CD4-positive, alpha-beta T cell (primary cell): ENCODE measurements at regions not wholly inside any gene's neighbourhood (a gene's known extent, or its start where the extent isn't known, plus 50 kb on each side); places are given as distances from the start of the nearest gene placed in this dataset.

Source experiments
- ATAC-seq: fragments of 200-7000 bp; cut with Tn5 transposase; one replicate; pipeline ENCODE4 v1.10.0; 2022; ENCODE audit warnings: mild to moderate bottlenecking; ENCODE audit not compliant: poor library complexity
- CTCF ChIA-PET: fragments of 350-600 bp; sonication (Branson Sonifier 250); formaldehyde crosslinking; loops from one replicate; lab custom pipeline; 2021; ENCODE audit warnings: antibody characterized with exemption, inconsistent platforms; lab: Charles Lee
- POLR2A ChIA-PET: fragments of 350-600 bp; sonication (Branson Sonifier 250); formaldehyde crosslinking; loops from one replicate; lab custom pipeline; 2021; ENCODE audit warnings: antibody characterized with exemption, inconsistent platforms; lab: Charles Lee
- DNase-seq, 14 experiments: peaks; one replicate each; pipeline ENCODE4 v3.0.0-alpha.2; 2013 to 2020; ENCODE audit warnings: mixed read lengths in 2 of 14
- H3K27ac ChIP-seq, 2 donors: one replicate each; pipeline versions ENCODE4 v1.5.1 to v1.7.0; 2013; ENCODE audit warnings: low read length in 2 of 2, low read depth in 1 of 2, mild to moderate bottlenecking in 1 of 2
- H3K27me3 ChIP-seq, 2 experiments: 1 replicate in 1 of 2; 2 replicates in 1 of 2; pipeline versions ENCODE4 v1.6.1 to v1.7.0; 2013; ENCODE audit warnings: low read length in 2 of 2, control low read depth in 1 of 2, mild to moderate bottlenecking in 1 of 2, moderate library complexity in 1 of 2; ENCODE audit not compliant: insufficient read depth in 2 of 2, control insufficient read depth in 1 of 2
- H3K36me3 ChIP-seq: one replicate; pipeline ENCODE4 v1.6.1; 2013; ENCODE audit warnings: low read length, control low read depth; ENCODE audit not compliant: insufficient read depth
- H3K4me1 ChIP-seq: one replicate; pipeline ENCODE4 v1.6.1; 2013; ENCODE audit warnings: low read length, control low read depth; ENCODE audit not compliant: insufficient read depth
- H3K4me3 ChIP-seq: one replicate; pipeline ENCODE4 v1.5.1; 2013; ENCODE audit warnings: mild to moderate bottlenecking, low read length, moderate library complexity
- H3K9me3 ChIP-seq, 2 experiments: 1 replicate in 1 of 2; 2 replicates in 1 of 2; pipeline versions ENCODE4 v1.6.1 to v1.7.0; 2013; ENCODE audit warnings: low read length in 2 of 2, mild to moderate bottlenecking in 2 of 2, control low read depth in 1 of 2, moderate library complexity in 1 of 2; ENCODE audit not compliant: control insufficient read depth in 1 of 2, insufficient read depth in 1 of 2
- H3K27ac Mint-ChIP-seq: one replicate; pipeline ENCODE4 v1.8.0; 2020; ENCODE audit warnings: mixed read lengths
- H3K27me3 Mint-ChIP-seq: one replicate; pipeline ENCODE4 v1.8.0; 2021; ENCODE audit warnings: mixed read lengths
- H3K36me3 Mint-ChIP-seq: one replicate; pipeline ENCODE4 v1.8.0; 2021; ENCODE audit warnings: low read depth, mixed read lengths
- H3K4me1 Mint-ChIP-seq: one replicate; pipeline ENCODE4 v1.8.0; 2021; ENCODE audit warnings: low read depth, mixed read lengths
- H3K4me3 Mint-ChIP-seq: one replicate; pipeline ENCODE4 v1.8.0; 2020; ENCODE audit warnings: mild to moderate bottlenecking, mixed read lengths
- H3K9me3 Mint-ChIP-seq: one replicate; pipeline ENCODE4 v1.8.0; 2020; ENCODE audit warnings: mixed read lengths
- CTCF ChIP-seq: fragments of 200-600 bp; IDR thresholded peaks from one replicate; pipeline ENCODE4 v1.8.0; 2022; ENCODE audit warnings: antibody characterized with exemption, mild to moderate bottlenecking
- intact Hi-C, 2 experiments: fragments of 100-400 bp; cut with DNase I in 1 of 2; cut with micrococcal nuclease in 1 of 2; formaldehyde crosslinking; loops; one replicate each; pipeline versions ENCODE4 v1.15.1 to v1.9.0; 2023 to 2025; cut with DNase I, micrococcal nuclease

- Histone ChIP-seq H3K27me3 (no peaks in the 10 kb centered on the region), H3K4me1 (no peaks in the 10 kb centered on the region), H3K36me3 (no peaks in the 10 kb centered on the region), H3K27ac (no peak overlapping the region), H3K4me3 (no peak overlapping the region), H3K9me3 (no peaks in the 10 kb centered on the region)
- CTCF ChIA-PET: no interaction called here
- H3K4me1 Mint-ChIP-seq: no peaks in the 10 kb centered on the region
- no peak overlapping the region for H3K4me3 Mint-ChIP-seq
- no peak for DNase-seq
- POLR2A ChIA-PET: no interaction called here
- H3K27ac Mint-ChIP-seq: no peak overlapping the region
- H3K36me3 Mint-ChIP-seq: no peaks in the 10 kb centered on the region
- intact Hi-C loops: no loop called here
- TF ChIP-seq CTCF: no peak
- no peaks in the 10 kb centered on the region for H3K27me3 Mint-ChIP-seq
- no peak for ATAC-seq
- H3K9me3 Mint-ChIP-seq: no peaks in the 10 kb centered on the region
These were observed 87.7 kb upstream of the PITRM1 start for GRCh38 chr10:3260066-3260834.

- no peak for ATAC-seq
- POLR2A ChIA-PET: no interaction called here
- H3K36me3 Mint-ChIP-seq: no peaks in the 10 kb centered on the region
- no peaks in the 10 kb centered on the region for H3K27me3 Mint-ChIP-seq
- Histone ChIP-seq H3K36me3 (no peaks in the 10 kb centered on the region), H3K27me3 (no peaks in the 10 kb centered on the region), H3K9me3 (no peaks in the 10 kb centered on the region), H3K4me3 (no peak overlapping the region), H3K27ac (no peak overlapping the region), H3K4me1 (no peaks in the 10 kb centered on the region)
- no peak overlapping the region for H3K27ac Mint-ChIP-seq
- H3K4me3 Mint-ChIP-seq: no peak overlapping the region
- TF ChIP-seq CTCF: no peak
- intact Hi-C loops: no loop called here
- no peaks in the 10 kb centered on the region for H3K9me3 Mint-ChIP-seq
- DNase-seq: no peak
- CTCF ChIA-PET: no interaction called here
- H3K4me1 Mint-ChIP-seq: no peaks in the 10 kb centered on the region
These were observed 86.9 kb upstream of the PITRM1 start for GRCh38 chr10:3259499-3259898.

GRCh38 chr10:3258394-3258793 is 85.8 kb upstream of the PITRM1 start:
- no peak overlapping the region for H3K4me3 ChIP-seq
- DNase-seq (no peak), ATAC-seq (no peak)
- H3K4me1 ChIP-seq: no peaks in the 10 kb centered on the region
- ChIA-PET CTCF (no interaction called here), POLR2A (no interaction called here)
- Mint-ChIP-seq H3K4me1 (no peaks in the 10 kb centered on the region), H3K36me3 (no peaks in the 10 kb centered on the region), H3K27me3 (peaks cover 5% of the 10 kb centered on the region), H3K27ac (no peak overlapping the region), H3K4me3 (no peak overlapping the region), H3K9me3 (no peaks in the 10 kb centered on the region)
- no peaks in the 10 kb centered on the region for H3K27me3 ChIP-seq
- TF ChIP-seq CTCF: no peak
- no peaks in the 10 kb centered on the region for H3K36me3 ChIP-seq
- no peaks in the 10 kb centered on the region for H3K9me3 ChIP-seq
- H3K27ac ChIP-seq: no peak overlapping the region
- intact Hi-C loops: no loop called here
